GM18507 (cell line): ENCODE measurements at regions not wholly inside any gene's neighbourhood (a gene's known extent, or its start where the extent isn't known, plus 50 kb on each side); places are given as distances from the start of the nearest gene placed in this dataset.
A peak's percentile ranks its signal among the peaks of the same experiment; 100 is the strongest.
"Not testable (repeated sequence)": the region's sequence is repeated elsewhere in the genome, so short reads cannot be mapped to it uniquely, and the experiment has no call there.

Experiments used
- DNase-seq: peaks from one replicate; pipeline ENCODE4 v3.0.0; 2011; ENCODE audit warnings: low read depth; ENCODE audit not compliant: insufficient read length; ENCODE audit errors: extremely low spot score
- FAIRE-seq: peaks from 2 replicates; lab custom pipeline; 2011; peaks lifted over from hg19 to GRCh38; lab: Jason Lieb, UNC

DNA sequence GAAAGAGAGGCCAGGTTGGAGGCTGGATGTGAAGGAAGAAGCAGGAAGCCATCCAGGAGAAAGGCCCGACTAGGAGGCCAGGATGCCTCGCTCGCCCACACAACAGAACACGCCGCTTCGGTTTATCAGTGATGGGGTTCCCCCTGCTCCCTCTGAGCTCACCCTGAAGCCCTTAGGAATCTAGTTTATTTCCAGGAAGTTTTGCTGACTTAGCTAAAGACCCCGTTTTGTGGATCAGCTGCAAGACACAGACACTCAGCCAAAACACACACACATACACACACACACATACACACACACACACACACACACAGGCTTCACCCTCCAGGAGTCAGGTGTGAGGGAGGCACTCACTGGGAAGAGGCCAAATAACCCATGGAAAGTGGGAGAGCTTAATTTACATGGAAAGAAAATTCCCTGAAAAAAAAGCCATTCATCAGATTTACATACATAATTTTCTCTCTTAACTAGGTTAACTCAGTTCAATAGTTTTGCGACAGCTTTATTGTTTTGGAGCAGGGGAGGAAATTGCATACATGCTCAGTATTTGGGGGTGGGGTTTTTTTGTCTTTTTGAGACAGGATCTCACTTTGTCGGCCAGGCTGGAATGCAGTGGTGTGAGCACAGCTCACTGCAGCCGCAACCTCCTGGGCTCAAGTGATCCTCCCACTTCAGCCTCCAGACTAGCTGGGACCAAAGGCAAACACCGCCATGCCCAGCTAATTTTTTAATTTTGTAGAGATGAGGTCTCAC lies 92.7 kb upstream of the HAND1 start:
- FAIRE-seq, result no peak

DNA sequence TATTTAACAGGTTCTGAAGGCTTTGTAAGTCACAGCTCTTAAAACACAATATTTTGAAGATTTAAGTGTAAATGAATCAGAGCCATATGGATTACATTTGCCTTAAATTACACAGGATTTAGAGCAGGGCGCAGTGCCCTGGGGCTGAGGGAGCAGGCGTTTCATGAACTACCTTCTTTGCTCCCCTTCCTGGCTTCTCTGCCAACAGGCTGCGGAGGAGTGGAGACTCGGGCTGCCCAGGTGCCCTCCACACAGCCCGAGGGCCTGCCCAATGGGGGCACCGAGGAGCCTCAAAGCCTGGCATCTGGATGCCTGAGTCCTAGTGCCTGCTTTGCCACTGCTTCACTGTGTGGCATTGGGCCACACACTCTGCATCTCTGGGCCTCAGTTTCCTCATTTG lies 90.6 kb upstream of the HAND1 start:
- DNase-seq (no peak), FAIRE-seq (no peak)

More for the DNA sequence above, 92.7 kb upstream of the HAND1 start:
- DNase-seq, result no peak

DNA sequence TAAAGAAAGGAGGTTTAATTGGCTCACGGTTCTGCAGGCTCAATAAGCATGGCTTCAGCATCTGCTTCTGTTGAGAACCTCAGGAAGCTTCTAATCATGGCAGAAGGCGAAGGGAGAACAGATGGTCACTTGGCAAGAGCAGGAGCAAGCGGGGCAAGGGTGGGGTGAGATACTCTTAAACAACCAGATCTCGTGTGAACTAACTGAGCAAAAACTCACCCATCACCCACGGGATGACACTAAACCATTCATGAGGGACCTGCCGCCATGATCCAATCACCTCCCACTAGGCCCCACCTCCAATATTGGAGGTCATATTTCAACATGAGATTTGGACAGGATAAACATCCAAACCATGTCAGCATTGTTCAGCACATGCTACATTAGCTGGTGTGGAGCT lies 89.1 kb upstream of the HAND1 start:
- FAIRE-seq, result no peak

DNA sequence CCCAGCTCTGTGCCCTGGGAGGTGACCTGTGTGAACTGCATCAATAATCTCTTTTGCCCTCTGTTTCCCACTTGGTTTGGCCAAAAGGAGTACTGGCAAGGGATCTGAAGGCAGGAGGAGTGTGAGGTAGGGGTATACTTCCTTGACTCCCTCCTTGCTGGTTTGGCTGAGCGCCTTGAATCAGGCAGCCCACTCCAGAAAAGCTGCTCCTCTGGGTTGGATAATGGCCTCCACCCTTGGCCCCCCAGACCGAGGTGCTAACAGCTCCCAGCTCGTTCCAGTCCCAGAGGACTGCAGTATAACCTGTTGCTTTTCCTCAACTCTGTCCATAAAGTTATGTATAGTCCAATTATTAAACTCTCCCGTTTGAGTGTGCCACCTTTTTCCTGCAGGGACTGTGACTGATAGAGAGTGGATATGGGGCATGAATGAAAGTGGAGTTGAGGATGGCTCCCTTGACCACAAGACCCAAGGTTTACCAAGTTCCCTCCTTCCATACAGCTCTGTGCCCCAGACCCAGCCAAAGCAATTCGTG lies 88.2 kb upstream of the HAND1 start:
- no peak for DNase-seq
- no peak for FAIRE-seq

More for the DNA sequence above, 89.1 kb upstream of the HAND1 start:
- no peak for DNase-seq

DNA sequence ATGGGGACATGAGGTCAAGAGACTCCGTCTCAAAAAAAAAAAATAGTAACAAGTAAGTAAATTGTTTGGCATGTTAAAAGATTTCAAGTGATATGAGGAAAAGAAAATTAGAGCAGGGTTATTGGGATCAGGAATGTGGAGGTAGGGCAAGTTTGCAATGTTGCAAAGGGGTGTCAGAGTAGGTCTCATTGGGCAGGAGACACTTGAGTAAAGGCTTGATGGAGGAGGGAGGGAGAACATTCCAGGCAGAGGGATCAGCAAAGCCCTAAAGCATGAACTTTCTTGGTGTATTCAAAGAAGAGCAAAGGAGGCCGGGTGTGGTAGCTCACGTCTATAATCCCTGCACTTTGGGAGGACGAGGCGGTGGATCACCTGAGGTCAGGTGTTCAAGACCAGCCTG lies 87.1 kb upstream of the HAND1 start:
- DNase-seq (no peak), FAIRE-seq (no peak)

DNA sequence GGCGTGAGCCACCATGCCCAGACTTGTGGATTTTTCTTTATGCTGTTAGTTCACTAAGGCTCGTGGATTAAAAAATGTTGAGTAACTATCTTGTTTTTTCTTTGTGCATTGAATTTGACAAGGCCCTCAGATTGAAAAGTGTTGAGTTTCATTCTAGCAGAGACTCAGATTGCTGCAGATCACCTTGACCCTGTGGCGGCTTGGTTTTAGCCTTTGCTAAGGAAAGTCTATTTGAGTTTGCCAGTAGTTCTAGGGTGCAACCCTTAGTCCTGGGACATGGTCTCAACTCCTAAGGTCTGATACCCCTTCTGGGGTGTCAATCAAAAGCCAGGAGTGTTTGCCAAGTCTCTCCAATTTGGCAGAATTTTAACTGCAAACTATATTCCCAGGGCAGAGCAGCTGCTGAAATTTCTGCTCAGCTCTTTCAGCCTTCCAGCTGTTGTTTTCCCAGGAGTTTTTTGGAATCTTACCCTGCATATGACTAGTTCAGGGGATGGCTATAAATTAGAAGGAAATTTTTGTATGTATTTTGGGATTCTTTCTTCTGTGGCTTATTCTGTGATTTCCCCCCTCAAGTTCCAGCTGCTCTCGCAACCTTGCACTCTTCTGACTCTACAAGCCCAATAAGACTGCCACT lies 84.3 kb upstream of the HAND1 start:
- FAIRE-seq, result no peak
- no peak for DNase-seq

DNA sequence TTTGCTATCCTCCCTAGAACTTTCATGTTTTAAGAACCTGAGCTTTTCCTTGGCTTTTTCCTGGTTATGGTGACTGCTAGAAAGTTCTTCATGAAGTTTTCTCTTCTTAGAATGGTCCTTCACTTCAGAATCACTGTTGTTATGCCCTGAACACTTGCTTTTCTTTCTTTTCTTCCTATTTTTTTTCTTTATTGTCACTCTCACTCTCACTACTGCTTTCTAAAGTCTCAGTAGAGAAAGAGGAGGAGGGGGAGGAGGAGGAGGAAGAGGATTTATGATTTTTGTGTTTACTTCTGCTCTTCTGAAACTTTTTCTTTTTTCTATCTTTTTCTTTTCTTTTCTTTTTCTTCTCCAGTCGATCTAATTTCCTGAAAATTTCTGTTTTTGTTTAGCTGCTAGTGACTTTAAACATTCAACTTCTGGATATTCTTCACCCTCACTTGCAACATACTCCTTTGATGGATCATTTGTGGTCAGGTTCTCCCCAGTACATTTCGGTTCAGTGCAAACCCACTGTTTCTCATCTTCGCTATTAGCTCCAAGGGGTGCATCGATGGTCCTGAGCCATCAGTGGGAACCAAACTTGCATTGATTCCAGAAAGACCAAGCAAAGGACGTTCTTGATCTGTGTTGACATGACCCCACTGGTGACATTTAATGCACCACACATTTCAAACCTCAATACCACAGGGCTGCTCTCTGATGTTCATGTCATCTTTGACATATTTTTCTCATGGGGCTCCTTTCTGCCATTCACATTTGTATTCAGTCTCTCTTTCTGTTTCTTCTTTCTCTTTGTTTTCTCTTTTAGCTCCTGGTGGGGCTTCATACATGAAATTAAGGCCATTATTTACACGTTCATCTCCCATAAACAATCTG lies 81.6 kb upstream of the HAND1 start:
- FAIRE-seq, result peak; percentile 36
- DNase-seq, result no peak

DNA sequence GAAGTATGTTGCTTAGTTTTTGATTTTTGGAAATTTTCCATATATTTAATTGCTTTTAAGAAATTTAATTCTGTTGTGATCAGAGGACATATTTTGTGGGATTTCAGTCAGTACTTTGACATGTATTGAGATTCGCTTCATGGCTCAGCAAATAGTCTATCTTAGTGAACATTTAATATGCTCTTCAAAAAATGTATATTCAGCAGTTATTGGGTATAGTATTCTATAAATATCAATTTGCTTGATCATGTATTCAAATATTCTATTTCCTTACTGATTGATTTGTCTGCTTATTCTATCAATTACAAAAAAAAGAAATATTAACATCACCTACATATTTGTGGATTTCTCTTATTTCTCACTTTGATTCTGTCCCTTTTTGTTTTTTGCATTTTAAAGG lies 79.5 kb upstream of the HAND1 start:
- DNase-seq (no peak), FAIRE-seq (no peak)

DNA sequence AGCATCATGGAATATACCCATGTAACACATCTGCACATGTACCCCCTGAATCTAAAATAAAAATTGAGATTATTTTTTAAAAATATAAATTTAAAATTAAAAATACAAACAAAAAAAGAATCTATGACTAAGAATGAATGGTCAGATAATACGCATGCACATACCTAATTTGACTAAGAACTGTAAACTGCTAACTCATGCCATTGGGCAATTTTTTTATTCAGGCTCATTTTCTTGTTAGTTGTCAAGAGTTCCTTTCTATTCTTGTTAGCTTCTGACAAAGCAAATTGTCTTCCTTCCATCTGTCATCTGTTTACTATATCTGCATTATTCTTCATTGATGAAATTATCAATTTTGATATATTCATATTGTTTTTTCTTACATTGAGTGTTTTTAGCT lies 69.5 kb upstream of the HAND1 start:
- FAIRE-seq, result no peak
- no peak for DNase-seq

DNA sequence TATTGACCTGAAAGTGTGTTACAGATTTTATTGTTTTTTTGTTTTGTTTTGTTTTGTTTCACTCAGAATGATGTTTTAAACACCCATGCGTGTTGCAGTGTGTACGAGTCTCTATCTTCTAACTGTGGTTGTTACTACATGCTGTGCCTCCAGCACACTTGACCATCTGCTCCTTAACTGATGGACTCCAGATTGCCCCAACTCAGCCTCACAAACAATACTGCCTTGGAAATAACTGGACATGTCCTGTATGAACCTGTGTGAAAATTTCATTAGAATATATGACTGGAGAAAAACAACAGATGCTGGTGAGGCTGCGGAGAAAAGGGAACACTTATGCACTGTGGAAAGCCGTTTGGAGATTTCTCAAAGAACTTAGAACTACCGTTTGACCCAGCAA lies 68.7 kb upstream of the HAND1 start:
- DNase-seq, result no peak
- FAIRE-seq, result no peak

DNA sequence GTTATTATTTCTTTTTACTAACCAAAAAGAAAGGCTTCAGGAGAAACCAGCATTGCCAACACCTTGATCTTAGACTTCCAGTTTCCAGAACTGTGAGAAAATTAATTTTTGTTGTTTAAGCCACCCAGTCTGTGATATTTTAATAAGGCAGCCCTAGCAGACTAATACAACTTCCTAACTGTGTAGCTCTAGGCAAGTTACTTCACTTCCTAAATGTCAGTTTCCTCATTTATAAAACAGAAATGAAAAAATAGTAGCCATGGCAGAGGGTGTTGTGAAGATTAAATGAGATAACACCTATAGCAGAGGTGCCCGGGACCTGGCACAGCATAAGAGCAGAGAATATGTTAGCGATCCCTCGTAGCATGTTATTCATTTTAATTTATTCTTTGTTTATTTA lies 66.6 kb upstream of the HAND1 start:
- FAIRE-seq (no peak), DNase-seq (no peak)

DNA sequence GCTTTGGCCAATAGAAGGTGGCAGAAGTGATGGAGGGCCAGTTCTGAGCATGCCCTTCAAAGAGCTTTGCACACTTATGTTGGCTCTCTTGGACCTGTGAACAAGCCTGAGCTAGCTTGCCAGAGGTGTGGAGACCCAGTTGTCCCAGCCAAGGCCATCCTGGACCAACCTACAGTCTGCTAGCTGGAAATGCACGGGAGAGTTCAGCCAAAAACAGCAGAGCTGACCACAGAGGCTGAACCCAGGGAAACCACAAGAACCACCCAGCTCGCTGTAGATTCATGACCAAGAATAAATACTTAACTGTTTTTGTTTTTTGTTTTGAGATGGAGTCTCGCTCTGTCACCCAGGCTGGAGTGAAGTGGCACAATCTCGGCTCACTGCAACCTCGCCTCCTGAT lies 65.4 kb upstream of the HAND1 start:
- FAIRE-seq (no peak), DNase-seq (no peak)

DNA sequence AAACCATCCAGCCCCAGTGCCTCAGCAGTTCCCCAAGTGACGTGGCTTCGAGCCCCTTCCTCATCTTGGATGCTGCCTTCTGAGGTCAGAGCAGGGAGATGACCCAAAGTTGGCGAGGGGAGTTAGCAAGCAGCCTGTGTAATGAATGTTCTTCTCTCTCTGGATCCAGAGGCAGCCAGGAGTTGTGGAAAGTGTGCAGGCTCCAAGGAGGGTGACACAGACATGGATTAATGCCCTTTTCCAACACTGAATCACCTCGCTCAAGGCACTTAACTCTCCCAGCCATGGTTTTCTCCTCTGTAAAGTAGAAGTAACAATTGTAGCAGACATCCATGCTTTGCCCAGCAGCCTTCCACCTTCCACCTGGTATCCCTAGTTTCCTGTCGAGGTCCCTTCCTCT lies 64.6 kb upstream of the HAND1 start:
- FAIRE-seq, result no peak
- no peak for DNase-seq

DNA sequence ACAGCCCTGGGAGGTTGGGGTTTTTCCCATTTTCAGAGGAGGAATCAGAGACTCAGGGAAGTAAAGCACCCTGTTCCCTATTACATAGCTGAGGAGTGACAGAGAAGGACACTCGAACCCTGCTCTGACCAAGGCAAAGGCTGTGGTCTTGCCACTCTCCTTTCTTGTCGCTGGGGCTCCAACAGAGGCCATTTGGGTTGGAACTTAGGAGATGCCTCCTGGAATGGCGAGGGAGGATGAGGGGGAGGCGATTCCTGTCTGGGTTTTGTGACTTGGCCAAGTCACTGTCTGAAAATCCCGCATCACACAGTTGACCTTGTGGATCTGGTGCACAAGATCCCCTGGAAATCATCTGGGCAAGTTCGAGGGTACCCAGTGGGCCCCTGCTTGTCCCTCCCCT lies 64.0 kb upstream of the HAND1 start:
- FAIRE-seq (no peak), DNase-seq (no peak)

DNA sequence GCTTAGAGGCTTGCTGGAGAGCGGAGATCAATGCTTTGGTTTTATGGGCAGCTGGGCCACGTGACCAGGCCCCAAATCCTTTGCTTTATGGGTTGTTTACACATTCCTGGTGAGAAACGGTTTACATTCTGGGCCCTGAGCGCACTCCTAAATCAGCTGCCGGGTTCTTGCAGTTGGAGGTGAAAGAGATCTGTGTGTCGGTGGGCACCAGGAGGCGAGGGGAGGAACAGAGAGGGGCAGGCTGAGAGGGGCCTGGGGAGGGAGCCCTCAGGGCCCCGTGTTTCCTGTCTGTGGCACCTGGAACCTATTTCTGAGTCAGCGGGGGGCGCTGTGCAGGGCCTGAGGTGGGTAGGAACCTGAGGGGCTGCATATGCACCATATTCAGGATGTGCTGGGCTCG lies 63.5 kb upstream of the HAND1 start:
- FAIRE-seq, result no peak

DNA sequence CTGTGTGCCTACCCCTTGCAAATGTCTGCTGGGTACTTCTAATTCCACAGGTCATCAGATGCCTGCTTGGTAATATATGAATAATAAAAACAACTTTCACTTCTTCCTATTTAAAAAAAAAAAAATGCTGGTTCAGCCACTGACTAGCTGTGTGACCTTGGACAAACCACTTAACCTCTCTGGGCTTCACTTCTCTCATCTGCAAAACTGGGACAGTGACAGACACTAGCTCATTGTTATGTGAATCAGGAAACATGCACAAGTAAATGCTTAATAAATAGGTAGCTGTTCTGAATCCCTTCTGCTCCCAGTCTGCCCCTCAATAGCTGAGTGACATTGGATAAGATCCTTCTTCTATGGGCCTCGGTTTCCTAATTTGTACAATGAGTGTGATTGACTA lies 62.6 kb upstream of the HAND1 start:
- no peak for FAIRE-seq
- no peak for DNase-seq

More for the DNA sequence above, 63.5 kb upstream of the HAND1 start:
- DNase-seq, result no peak

DNA sequence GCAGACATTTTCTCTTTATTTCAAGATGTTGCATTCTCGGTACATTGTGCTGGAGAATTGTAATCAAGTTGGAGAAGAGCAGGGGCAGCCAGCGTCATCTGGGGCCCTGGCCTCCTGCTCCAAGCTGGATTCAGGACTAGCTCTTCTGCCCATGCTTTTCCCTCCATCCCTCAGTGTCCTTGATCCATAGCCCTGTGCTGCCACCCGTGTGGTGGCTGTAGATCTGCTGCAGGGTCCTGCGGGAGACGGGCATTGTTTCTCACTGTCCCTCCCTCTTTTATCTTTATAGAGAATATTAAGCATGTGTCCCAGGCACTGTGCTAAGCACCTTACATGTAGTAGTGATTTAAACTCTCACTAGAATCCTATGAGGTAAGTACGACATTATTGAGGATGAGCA lies 60.5 kb upstream of the HAND1 start:
- DNase-seq (no peak), FAIRE-seq (no peak)

DNA sequence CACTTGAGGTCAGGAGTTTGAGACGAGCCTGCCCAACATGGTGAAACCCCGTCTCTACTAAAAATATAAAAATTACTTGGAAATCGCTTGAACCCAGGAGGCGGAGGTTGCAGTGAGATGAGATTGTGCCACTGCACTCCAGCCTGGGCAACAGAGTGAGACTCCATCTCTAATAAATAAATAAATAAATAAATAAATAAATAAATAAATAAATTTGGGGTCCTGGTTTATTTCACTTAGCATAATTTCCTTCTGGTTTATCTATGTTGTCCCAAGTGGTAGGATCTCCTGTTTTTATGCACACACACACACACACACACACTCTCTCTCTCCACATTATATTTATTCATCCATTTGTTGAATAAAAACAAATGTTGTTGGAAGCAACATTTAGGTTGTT lies 58.4 kb upstream of the HAND1 start:
- DNase-seq, FAIRE-seq: not testable (repeated sequence)

DNA sequence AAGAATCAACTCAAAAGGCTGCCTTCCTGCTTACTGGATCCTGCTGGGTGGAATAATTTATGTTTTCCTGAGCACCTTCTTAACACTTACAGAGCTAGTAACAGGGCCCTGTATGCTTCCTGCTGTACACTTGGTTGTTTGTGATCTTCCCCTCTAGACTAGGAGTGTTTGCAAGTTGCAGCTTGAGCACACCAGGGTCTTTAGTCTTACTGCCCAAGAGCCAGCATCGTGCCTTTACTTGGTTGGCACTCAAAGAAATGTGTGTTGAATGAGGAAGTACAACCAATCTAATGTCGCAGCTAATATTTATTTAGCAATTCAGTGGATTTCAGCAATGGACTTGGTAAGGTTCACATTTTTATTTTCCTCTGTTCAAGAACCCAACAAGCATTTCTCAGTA lies 57.5 kb upstream of the HAND1 start:
- DNase-seq (no peak), FAIRE-seq (no peak)

DNA sequence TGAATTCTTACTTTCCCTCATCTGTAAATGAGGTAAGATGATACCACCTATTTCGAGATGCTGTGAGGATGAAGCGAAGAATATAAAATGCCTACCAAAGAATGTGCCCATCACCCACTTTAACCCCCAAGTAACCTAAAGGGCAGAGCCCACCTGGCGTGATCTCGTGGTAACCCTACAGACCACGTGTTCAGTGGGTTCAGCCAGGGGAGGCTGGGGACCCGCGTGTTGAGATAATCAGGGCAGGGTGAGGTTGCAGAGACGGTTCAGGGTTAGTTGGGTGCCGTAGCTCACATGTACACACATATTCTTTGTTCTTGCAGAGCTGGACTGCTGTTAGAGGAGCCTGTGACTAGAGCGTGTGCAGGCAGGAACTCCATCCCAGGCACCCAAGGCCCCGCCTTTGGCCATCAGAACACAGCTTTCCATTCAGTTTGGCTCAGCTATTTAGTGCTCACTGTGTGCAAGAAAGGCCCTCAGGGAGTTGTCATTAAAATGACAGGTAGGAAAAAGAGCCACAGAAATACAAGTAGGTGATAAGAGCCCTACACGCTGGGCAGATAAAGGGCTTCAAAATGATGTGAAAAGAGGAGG lies 56.5 kb upstream of the HAND1 start:
- DNase-seq (no peak), FAIRE-seq (no peak)
